Osteoblast (primary cell): ENCODE measurements at regions not wholly inside any gene's neighbourhood (a gene's known extent, or its start where the extent isn't known, plus 50 kb on each side); places are given as distances from the start of the nearest gene placed in this dataset.

Experiments used
- DNase-seq: peaks from one replicate; pipeline ENCODE4 v3.0.0; 2011; ENCODE audit warnings: low spot score, mixed read lengths; ENCODE audit not compliant: insufficient read length; ENCODE audit errors: missing footprints
- H2AFZ ChIP-seq: 2 replicates; pipeline ENCODE4 v1.6.0; 2011; ENCODE audit warnings: mild to moderate bottlenecking, low read length
- H3K27ac ChIP-seq: 2 replicates; pipeline ENCODE4 v1.5.1; 2011; ENCODE audit warnings: mild to moderate bottlenecking, low read depth, low read length, moderate library complexity
- H3K27me3 ChIP-seq: 2 replicates; pipeline ENCODE4 v1.6.0; 2012; ENCODE audit warnings: mild to moderate bottlenecking, control low read depth, inconsistent platforms, low read length, moderate library complexity; ENCODE audit not compliant: insufficient read depth
- H3K36me3 ChIP-seq: 2 replicates; pipeline ENCODE4 v1.5.1; 2011; ENCODE audit warnings: mild to moderate bottlenecking, low read length, control low read depth, moderate library complexity; ENCODE audit not compliant: insufficient read depth
- H3K4me1 ChIP-seq: 2 replicates; pipeline ENCODE4 v1.5.1; 2011; ENCODE audit warnings: mild to moderate bottlenecking, low read length, control low read depth, moderate library complexity; ENCODE audit not compliant: insufficient read depth
- H3K4me2 ChIP-seq: 2 replicates; pipeline ENCODE4 v1.6.0; 2011; ENCODE audit warnings: mild to moderate bottlenecking, low read length; ENCODE audit not compliant: insufficient read depth
- H3K4me3 ChIP-seq: fragments of 200-600 bp; sonication (generic); 3 replicates; pipeline ENCODE4 v1.5.1; 2012; ENCODE audit warnings: mild to moderate bottlenecking, low read length, inconsistent platforms; ENCODE audit not compliant: insufficient read depth
- H3K79me2 ChIP-seq: 2 replicates; pipeline ENCODE4 v1.6.0; 2012; ENCODE audit warnings: mild to moderate bottlenecking, low read length, control low read depth, inconsistent platforms; ENCODE audit not compliant: insufficient read depth
- H3K9me3 ChIP-seq: 2 replicates; pipeline ENCODE4 v1.5.1; 2011; ENCODE audit warnings: low read depth, low read length, control low read depth
- H4K20me1 ChIP-seq: 2 replicates; pipeline ENCODE4 v1.6.0; 2012; ENCODE audit warnings: mild to moderate bottlenecking, low read length, control low read depth; ENCODE audit not compliant: insufficient read depth
- CTCF ChIP-seq: IDR thresholded peaks from 2 replicates; pipeline ENCODE4 v1.5.1; 2011; ENCODE audit warnings: mild to moderate bottlenecking, low read depth, low read length, moderate library complexity; ENCODE audit errors: extremely low read depth

DNA sequence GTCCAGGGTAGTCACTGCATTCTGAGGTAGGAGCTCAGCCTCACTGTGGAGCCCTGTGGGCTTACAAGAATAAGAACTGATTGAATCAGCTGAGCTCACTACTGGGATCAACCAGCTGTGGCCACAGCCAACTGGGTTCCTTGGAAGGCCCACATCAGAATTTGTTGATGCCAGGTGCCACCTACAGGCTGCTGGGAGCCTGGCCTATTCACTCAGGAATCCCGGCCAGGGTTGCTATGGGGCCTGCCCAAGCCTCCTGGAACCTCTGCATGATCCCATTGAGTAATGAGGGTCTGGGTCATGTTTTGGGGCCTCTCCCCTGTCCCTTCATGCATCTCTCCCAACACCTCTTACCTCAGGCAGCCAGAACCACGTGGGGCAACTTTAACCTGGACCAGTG lies 53.9 kb upstream of the KIAA1210 start:
- H3K36me3 ChIP-seq: no peaks in the 10 kb centered on the region
- no peak overlapping the region for H3K27ac ChIP-seq
- no peaks in the 10 kb centered on the region for H3K79me2 ChIP-seq
- no peaks in the 10 kb centered on the region for H3K9me3 ChIP-seq
- no peak overlapping the region for H3K4me2 ChIP-seq
- no peaks in the 10 kb centered on the region for H4K20me1 ChIP-seq
- no peak overlapping the region for H3K4me3 ChIP-seq
- H2AFZ ChIP-seq: no peak overlapping the region
- no peaks in the 10 kb centered on the region for H3K27me3 ChIP-seq
- H3K4me1 ChIP-seq: no peaks in the 10 kb centered on the region
- DNase-seq: no peak
- peak; percentile 44 for TF ChIP-seq CTCF

- TF ChIP-seq CTCF: no peak
- H3K9me3 ChIP-seq: no peaks in the 10 kb centered on the region
- no peaks in the 10 kb centered on the region for H3K79me2 ChIP-seq
- no peaks in the 10 kb centered on the region for H3K36me3 ChIP-seq
- no peak overlapping the region for H2AFZ ChIP-seq
- H3K4me1 ChIP-seq: no peaks in the 10 kb centered on the region
- H3K27me3 ChIP-seq: no peaks in the 10 kb centered on the region
- no peak for DNase-seq
- no peaks in the 10 kb centered on the region for H4K20me1 ChIP-seq
- H3K27ac ChIP-seq: no peak overlapping the region
- no peak overlapping the region for H3K4me3 ChIP-seq
- H3K4me2 ChIP-seq: no peak overlapping the region
Observed at GRCh38 chrX:119186194-119186593, 49.9 kb upstream of the PGRMC1 start.
